GM18861 (cell line): ENCODE measurements at regions not wholly inside any gene's neighbourhood (a gene's known extent, or its start where the extent isn't known, plus 50 kb on each side); places are given as distances from the start of the nearest gene placed in this dataset.

Source experiments
- ATAC-seq: cut with Tn5 transposase; IDR thresholded peaks from one replicate; pipeline ENCODE4 v1.9.1; 2021; ENCODE audit not compliant: unreplicated experiment

DNA sequence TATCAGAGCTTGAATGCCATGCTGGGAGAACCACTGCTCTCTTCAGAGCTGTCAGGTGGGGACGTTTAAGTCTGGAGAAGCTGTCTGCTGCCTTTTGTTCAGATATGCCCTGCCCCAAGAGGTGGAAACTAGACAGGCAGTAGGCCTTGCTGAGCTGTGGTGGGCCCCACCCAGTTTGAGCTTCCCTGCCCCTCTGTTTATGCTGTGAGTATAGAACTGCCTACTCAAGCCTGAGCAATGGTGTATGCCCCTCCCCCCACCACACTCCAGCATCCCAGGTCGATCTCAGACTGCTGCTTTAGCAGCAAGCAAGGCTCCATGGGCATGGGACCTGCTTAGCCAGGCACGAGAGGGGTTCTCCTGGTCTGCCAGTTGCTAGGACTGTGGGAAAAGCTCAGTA, 362.3 kb downstream of the FAM170A start:
- ATAC-seq: no peak

- ATAC-seq: no peak
Observed at GRCh38 chr5:119996128-119996527, 366.8 kb downstream of the FAM170A start.

DNA sequence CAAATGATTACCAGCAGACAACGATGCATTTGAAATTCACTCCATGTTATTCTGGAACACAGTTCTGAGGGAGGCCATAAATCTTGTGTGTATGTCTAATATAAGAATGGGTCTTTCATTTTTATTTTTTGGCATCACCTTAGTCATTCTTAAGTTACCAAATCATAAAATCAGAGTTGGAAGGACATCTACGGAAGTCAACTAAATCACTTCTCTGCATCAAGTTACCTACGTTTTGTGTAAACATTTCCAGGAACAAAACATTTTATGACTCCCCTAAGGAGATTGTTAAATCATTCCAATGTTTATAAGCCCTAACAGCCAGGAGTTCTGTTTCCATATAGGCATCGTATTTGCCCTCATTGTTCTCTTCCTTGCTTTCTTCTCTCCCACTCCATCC, 378.2 kb downstream of the FAM170A start:
- no peak for ATAC-seq

GRCh38 chr5:120012431-120012830, 383.1 kb downstream of the FAM170A start:
- no peak for ATAC-seq

DNA sequence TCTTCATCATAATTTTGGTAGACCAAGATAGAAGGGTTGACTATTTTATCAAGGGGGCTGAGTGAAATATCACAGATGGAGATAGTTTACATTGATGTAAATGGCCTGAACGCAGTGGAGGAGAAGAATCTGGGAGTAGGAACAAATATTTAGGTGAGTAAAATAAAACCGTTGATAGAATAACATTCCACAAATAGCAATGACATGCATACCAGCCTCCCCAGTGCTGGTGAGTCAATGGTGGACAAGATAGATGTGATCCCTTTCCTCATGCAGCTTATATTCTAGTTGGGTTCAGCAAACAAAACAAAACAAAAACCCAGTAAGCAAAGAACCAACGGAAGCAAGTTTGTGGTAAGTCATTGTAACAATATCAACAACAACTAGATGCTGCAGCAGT, 385.2 kb downstream of the FAM170A start:
- ATAC-seq: no peak

DNA sequence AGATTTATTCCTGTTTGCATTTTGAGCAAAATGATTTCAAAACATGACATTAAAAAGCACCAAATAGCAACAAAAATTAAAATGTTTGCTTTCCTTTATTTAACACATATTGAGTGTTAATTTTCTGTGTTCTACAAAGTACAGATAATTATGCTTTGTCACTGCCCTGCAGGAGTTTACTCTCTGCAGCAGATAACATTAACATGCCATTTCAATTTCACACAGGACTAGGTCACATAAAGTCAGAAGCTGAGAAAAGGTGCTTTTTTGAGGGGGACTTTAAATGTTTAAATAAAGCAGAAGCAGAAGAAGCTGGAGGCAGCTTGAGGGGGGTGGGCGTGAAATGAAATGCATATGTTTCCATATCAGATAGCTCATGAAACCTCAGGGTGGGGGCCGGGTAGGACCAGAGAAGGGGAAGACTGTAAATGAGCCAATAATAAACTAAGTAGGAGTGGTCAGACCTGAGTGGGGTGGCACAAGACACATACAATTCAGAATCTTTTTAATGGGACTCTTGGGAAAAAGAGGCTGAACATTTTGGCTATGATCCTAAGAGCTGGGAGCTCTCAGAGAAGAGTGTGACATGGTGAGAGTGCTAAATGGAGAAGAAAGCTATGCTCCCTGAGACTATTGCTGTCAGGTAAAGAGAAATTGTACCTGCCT, 387.5 kb downstream of the FAM170A start:
- no peak for ATAC-seq

DNA sequence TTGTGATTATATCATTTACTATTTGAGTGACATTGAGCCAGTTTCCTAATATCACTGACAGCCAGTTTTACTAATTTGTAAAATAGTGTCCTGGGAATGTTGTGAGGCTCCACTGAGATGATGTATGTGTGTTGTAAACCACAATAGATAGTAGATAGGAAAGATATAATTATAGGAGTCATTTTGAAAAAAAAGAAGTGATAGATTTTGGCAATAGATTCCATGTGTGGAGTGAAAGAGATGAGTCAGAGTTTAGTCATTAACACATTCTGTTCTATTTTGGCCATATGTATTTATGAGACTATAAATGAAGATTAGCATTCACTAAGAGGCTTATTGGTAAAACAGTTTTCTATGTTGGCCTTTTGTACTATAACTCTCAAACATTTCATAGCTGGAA, 388.2 kb downstream of the FAM170A start:
- ATAC-seq: no peak

- ATAC-seq: no peak
Observed at GRCh38 chr5:120035181-120035580, 405.8 kb downstream of the FAM170A start.

GRCh38 chr5:120035815-120036577, 406.6 kb downstream of the FAM170A start:
- no peak for ATAC-seq

DNA sequence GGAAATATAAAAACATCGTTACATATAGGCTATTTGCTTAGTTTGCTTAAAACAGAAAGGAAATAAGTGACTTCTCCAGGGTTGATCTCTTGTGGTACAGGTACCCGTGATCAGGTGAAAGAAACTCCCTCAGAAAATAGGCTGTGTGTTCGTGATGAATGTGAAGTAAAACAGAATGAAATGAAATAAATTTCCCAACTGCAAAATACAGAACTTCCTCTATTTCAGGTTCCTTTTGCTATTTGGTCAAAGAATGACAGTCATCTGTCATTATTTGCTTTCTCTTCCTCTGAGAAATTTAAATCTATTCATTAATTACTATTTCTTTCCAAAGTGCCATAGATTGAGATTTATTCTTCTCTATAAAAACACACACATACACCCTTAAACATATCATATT, 408.1 kb downstream of the FAM170A start:
- ATAC-seq: no peak

- ATAC-seq: no peak
Observed at GRCh38 chr5:120039111-120039510, 409.8 kb downstream of the FAM170A start.

DNA sequence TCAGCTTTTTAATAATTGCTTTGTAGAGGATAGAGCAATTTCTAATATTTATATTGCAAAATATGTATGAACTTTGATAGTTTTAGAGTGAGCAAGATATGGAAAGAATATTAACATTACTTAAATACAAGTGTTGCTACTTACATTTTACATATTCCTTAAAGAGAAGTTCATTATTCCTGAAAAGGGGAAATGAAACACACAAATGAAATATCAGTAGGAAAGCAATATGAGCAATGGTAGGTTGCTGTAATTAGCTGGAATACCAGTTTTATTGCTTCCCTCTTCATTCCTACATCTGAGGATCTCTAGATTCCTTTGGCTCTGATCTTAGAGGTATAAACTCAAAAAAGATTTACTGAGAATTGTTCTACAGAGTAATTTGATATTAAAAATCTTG, 414.1 kb downstream of the FAM170A start:
- no peak for ATAC-seq

DNA sequence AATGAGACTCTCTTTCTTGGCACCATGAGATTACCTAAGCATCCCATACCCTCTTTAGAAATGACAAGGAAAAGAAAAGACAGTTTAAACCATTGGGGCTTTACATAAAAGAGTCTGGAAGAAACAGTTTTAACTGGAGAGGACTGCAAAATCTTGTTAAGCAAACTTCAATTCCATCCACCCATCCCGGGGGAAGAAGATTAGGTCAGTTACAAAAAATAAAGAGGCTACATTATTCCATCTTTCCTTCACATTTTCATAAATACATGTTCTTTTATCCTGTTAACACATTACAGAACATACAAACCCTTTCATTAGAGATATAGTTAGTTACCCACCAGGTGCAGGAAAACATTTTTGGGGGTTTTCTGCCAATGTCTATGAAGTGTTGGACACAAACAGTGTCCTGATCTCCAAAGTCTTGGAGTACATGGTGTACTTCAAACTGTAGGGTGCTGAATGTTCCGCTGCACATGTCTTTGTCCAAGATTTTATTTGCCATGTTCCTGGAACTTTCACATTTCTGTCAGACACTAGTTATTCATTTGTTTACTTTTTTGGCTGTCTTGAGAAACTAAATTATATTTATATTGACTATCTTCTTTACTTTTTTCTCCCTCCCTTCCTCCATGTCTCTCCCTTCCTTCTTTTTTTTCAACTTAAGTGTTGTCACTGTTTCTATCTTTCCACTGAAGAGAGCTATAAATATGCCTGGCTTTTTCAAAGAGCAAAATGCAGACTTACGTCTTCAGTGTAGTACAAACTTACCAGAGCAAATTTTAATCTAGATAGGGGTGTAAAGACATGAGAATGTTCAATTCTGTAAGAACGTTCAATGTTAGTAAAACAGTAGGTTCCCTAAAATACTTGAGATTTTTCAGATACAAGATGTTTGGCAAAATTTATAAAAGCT, 410.9 kb upstream of the PRR16 start:
- no peak for ATAC-seq

- no peak for ATAC-seq
Observed at GRCh38 chr5:120053841-120054240, 410.3 kb upstream of the PRR16 start.

DNA sequence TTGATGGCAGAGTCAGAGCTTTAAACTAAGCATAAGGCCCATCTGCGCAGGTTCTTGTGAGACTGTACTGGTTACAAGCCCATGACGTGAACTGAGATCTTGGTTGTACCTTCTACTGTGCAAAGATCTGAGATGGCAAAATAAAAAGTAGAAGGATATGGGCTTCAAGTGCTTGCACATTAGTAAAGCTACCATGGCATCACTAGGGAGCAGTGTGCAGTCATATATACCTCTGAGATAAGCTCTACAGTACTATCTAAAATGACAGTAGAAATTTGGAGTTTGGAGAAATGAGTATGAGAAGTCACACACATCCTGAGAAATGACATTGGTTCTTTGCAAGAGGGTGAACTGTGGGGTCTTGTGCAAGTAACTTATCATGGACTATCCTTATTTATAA, 408.2 kb upstream of the PRR16 start:
- no peak for ATAC-seq

GRCh38 chr5:120062515-120062917, 401.6 kb upstream of the PRR16 start:
- no peak for ATAC-seq

GRCh38 chr5:120072068-120072761, 391.9 kb upstream of the PRR16 start:
- ATAC-seq: no peak

DNA sequence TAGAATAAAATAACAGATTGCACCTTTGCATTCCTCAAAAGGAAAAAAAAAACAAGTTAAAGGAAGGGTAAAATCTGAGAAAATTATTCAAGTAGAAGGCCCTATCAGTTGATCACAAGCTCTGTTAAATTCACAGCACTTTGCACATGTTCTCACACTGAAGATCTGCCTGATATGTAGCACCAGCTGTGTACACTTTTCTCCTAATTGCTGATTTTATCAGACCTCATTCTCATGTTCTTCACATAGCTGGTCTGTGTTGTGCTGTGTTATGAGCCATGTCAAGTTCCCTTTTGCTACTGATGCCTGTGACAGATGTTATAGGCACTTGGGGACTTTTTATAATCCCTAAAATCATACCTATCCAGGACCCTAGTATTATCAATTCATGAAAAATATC, 390.4 kb upstream of the PRR16 start:
- ATAC-seq: no peak

DNA sequence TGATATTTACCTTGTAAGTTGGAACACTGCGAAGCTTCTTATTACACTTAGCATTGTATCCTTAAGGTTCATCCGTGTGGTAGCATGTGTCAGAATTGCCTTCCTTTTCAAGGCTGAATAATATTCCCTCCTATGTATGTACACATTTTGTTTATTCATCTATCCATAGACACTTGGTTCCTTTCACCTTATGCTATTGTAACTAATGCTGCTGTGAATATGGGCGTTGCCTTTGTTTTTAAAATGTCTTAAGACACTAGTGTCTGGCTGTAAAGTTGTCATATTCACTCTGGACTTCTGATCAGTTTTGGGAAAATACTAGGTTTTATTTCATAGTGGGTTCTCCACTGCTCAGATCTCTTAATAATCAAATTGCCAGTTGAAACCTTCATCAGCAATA, 383.3 kb upstream of the PRR16 start:
- ATAC-seq: no peak

- ATAC-seq: no peak
Observed at GRCh38 chr5:120082316-120083068, 381.6 kb upstream of the PRR16 start.
